Endothelial cell of umbilical vein (primary cell): ENCODE measurements at regions not wholly inside any gene's neighbourhood (a gene's known extent, or its start where the extent isn't known, plus 50 kb on each side); places are given as distances from the start of the nearest gene placed in this dataset.

Source experiments
- BruUV-seq: library from RNA; stranded (reverse); fragments of 400-500 nt; replicated peaks from 2 replicates; lab custom pipeline; 2021; lab: Mats Ljungman, UMichigan
- CTCF ChIA-PET: fragments of 300-600, 350-600 bp; sonication (Branson Sonifier 250); formaldehyde crosslinking; loops from one replicate; lab custom pipeline; 2021; ENCODE audit warnings: antibody characterized with exemption, inconsistent platforms; lab: Charles Lee
- POLR2A ChIA-PET: fragments of 300-600, 350-600 bp; sonication (Branson Sonifier 250); formaldehyde crosslinking; loops from one replicate; lab custom pipeline; 2021; ENCODE audit warnings: antibody characterized with exemption, inconsistent platforms; lab: Charles Lee
- DNase-seq: peaks from one replicate; pipeline ENCODE4 v3.0.0-alpha.2; 2011; ENCODE audit warnings: low read depth, low spot score
- FAIRE-seq: peaks from 2 replicates; lab custom pipeline; 2011; peaks lifted over from hg19 to GRCh38; lab: Jason Lieb, UNC
- H2AFZ ChIP-seq: 2 replicates; pipeline ENCODE4 v1.6.0; 2012; ENCODE audit warnings: low read depth, low read length, control low read depth, inconsistent platforms
- H3K27ac ChIP-seq: 2 replicates; pipeline ENCODE4 v1.5.1; 2011; ENCODE audit warnings: low read depth, mild to moderate bottlenecking, control low read depth, low read length, moderate library complexity; ENCODE audit not compliant: insufficient read depth
- H3K27me3 ChIP-seq, 2 experiments: 2 replicates each; pipeline versions ENCODE4 v1.6.0 to v1.6.1; 2011; ENCODE audit warnings: low read length in 2 of 2, mixed read lengths in 1 of 2; ENCODE audit not compliant: control insufficient read depth in 2 of 2, insufficient read depth in 2 of 2
- H3K36me3 ChIP-seq, 2 experiments: 2 replicates in 1 of 2; 3 replicates in 1 of 2; pipeline ENCODE4 v1.5.1; 2011; ENCODE audit warnings: low read length in 2 of 2, mild to moderate bottlenecking in 1 of 2, moderate library complexity in 1 of 2; ENCODE audit not compliant: control insufficient read depth in 2 of 2, insufficient read depth in 2 of 2; ENCODE audit errors: extremely low read depth in 1 of 2
- H3K4me1 ChIP-seq: 3 replicates; pipeline ENCODE4 v1.5.1; 2011; ENCODE audit warnings: mild to moderate bottlenecking, low read length; ENCODE audit not compliant: control insufficient read depth, insufficient read depth; ENCODE audit errors: extremely low read depth
- H3K4me2 ChIP-seq: 2 replicates; pipeline ENCODE4 v1.6.1; 2011; ENCODE audit warnings: low read length, control low read depth, mixed read lengths; ENCODE audit not compliant: insufficient read depth
- H3K4me3 ChIP-seq, 3 experiments: fragments of 200-600 bp in 1 of 3; sonication (generic), shearing (Covaris generic) in 1 of 3; replicated peaks in 1 of 3; 2 replicates each; pipeline ENCODE4 v1.5.1; 2011 to 2016; ENCODE audit warnings: control low read depth in 3 of 3, low read length in 3 of 3, mild to moderate bottlenecking in 2 of 3, inconsistent platforms in 1 of 3, low read depth in 1 of 3, moderate library complexity in 1 of 3; ENCODE audit not compliant: insufficient read depth in 1 of 3
- H3K79me2 ChIP-seq: 2 replicates; pipeline ENCODE4 v1.6.0; 2012; ENCODE audit warnings: low read length, inconsistent platforms; ENCODE audit not compliant: control insufficient read depth, insufficient read depth
- H3K9ac ChIP-seq: replicated peaks from 2 replicates; pipeline ENCODE3; 2011; ENCODE audit warnings: low read length, control low read depth; ENCODE audit not compliant: insufficient read depth; ENCODE audit errors: extremely low read depth
- H3K9me1 ChIP-seq: replicated peaks from 3 replicates; pipeline ENCODE4 v1.6.0; 2011; ENCODE audit warnings: mild to moderate bottlenecking, low read length; ENCODE audit not compliant: control insufficient read depth, insufficient read depth; ENCODE audit errors: extremely low read depth
- H3K9me3 ChIP-seq: replicated peaks from 2 replicates; pipeline ENCODE4 v1.5.1; 2012; ENCODE audit warnings: low read length, inconsistent platforms; ENCODE audit not compliant: control insufficient read depth, insufficient read depth
- H4K20me1 ChIP-seq: replicated peaks from 2 replicates; pipeline ENCODE3; 2011; ENCODE audit warnings: mild to moderate bottlenecking, low read length; ENCODE audit not compliant: control insufficient read depth, insufficient read depth; ENCODE audit errors: extremely low read depth
- EZH2 ChIP-seq: IDR thresholded peaks from 2 replicates; pipeline ENCODE4 v1.6.1; 2012; ENCODE audit warnings: borderline replicate concordance, low read depth, mild to moderate bottlenecking, moderate library complexity, low read length, inconsistent platforms; ENCODE audit not compliant: severe bottlenecking
- FOS ChIP-seq: IDR thresholded peaks from 2 replicates; pipeline ENCODE4 v1.6.1; 2011; ENCODE audit warnings: mild to moderate bottlenecking, low read length, moderate library complexity, borderline replicate concordance; ENCODE audit not compliant: insufficient read depth
- GATA2 ChIP-seq: IDR thresholded peaks from 2 replicates; pipeline ENCODE4 v1.7.0; 2011; ENCODE audit warnings: low read depth, mild to moderate bottlenecking, moderate library complexity, mixed read lengths, low read length; ENCODE audit not compliant: insufficient read length, insufficient read depth
- JUN ChIP-seq: IDR thresholded peaks from 2 replicates; pipeline ENCODE4 v1.6.1; 2011; ENCODE audit warnings: borderline replicate concordance, low read depth; ENCODE audit not compliant: insufficient read length, insufficient read depth
- MYC ChIP-seq: IDR thresholded peaks from one replicate; pipeline ENCODE4 v1.6.1; 2011; ENCODE audit warnings: mild to moderate bottlenecking, low read depth, low read length
- POLR2A ChIP-seq: IDR thresholded peaks from 2 replicates; pipeline ENCODE4 v1.6.1; 2012; ENCODE audit warnings: low read depth, mild to moderate bottlenecking, control low read depth, low read length
- POLR2AphosphoS5 ChIP-seq: IDR thresholded peaks from 2 replicates; pipeline ENCODE4 v1.6.1; 2012; ENCODE audit warnings: low read depth, mild to moderate bottlenecking, control low read depth, low read length, moderate library complexity; ENCODE audit not compliant: insufficient read depth
- dilution Hi-C: fragments of 300-500 bp; cut with MboI; formaldehyde crosslinking; loops from one replicate; pipeline ENCODE4 v1.15.0; 2019; ENCODE audit warnings: low sequenced_read_pairs; ENCODE audit not compliant: extremely low pct_ligation_motif_present
- intact Hi-C: fragments of 100-400 bp; cut with micrococcal nuclease; formaldehyde crosslinking; loops from one replicate; pipeline ENCODE4 v1.10.0; 2022
- TF ChIP-seq, protein P1 (sequence below): IDR thresholded peaks from 2 replicates; pipeline ENCODE4 v1.6.1; 2011; ENCODE audit not compliant: insufficient read depth, insufficient read length
- TF ChIP-seq, protein P2 (sequence below), 2 donors: IDR thresholded peaks; 1 replicate in 1 of 2; 2 replicates in 1 of 2; pipeline ENCODE4 v1.5.1; 2011; ENCODE audit warnings: low read length in 2 of 2, mild to moderate bottlenecking in 2 of 2, moderate library complexity in 2 of 2, control low read depth in 1 of 2, inconsistent platforms in 1 of 2, low read depth in 1 of 2; ENCODE audit not compliant: insufficient read depth in 1 of 2; ENCODE audit errors: extremely low read depth in 1 of 2

DNA sequence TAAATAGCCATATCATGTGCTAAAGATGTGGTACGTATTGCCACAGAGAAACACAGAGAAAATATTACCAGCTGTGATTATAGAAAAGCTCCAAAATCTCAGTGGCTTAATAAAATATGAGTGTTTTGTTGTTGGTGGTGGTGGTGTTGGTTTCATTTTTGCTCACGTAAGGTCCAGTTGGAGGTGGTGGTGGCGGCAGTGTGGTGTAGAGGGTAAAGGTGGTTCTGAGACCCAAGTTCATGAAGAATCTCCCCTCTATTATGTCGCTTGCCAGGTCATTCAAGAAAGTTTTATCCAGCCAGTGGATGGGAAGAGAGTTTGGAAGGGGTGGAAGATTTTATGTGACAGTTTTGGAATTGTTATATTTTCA, 217.6 kb upstream of the SAMSN1 start:
- Histone ChIP-seq H3K36me3 (no peaks in the 10 kb centered on the region), H2AFZ (no peak overlapping the region), H4K20me1 (no peaks in the 10 kb centered on the region), H3K4me2 (no peak overlapping the region), H3K4me3 (no peak overlapping the region), H3K27ac (no peak overlapping the region), H3K9me1 (no peaks in the 10 kb centered on the region), H3K9me3 (no peaks in the 10 kb centered on the region), H3K79me2 (no peaks in the 10 kb centered on the region), H3K27me3 (no peaks in the 10 kb centered on the region), H3K9ac (no peak overlapping the region), H3K4me1 (no peaks in the 10 kb centered on the region)
- intact Hi-C loops (no loop called here), dilution Hi-C loops (no loop called here)
- no peak for TF ChIP-seq POLR2A
- no peak for TF ChIP-seq FOS
- TF ChIP-seq MYC: no peak
- no peak for TF ChIP-seq GATA2
- TF ChIP-seq, protein P1, sequence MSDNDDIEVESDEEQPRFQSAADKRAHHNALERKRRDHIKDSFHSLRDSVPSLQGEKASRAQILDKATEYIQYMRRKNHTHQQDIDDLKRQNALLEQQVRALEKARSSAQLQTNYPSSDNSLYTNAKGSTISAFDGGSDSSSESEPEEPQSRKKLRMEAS: no peak
- TF ChIP-seq, protein P2, sequence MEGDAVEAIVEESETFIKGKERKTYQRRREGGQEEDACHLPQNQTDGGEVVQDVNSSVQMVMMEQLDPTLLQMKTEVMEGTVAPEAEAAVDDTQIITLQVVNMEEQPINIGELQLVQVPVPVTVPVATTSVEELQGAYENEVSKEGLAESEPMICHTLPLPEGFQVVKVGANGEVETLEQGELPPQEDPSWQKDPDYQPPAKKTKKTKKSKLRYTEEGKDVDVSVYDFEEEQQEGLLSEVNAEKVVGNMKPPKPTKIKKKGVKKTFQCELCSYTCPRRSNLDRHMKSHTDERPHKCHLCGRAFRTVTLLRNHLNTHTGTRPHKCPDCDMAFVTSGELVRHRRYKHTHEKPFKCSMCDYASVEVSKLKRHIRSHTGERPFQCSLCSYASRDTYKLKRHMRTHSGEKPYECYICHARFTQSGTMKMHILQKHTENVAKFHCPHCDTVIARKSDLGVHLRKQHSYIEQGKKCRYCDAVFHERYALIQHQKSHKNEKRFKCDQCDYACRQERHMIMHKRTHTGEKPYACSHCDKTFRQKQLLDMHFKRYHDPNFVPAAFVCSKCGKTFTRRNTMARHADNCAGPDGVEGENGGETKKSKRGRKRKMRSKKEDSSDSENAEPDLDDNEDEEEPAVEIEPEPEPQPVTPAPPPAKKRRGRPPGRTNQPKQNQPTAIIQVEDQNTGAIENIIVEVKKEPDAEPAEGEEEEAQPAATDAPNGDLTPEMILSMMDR (IDR thresholded peaks at IDR 0.05; ENCODE audit: extremely low read depth in 1 of 2, insufficient read depth in 1 of 2, low read depth in 1 of 2, low read length in 2 of 2): no peak
- no peak for TF ChIP-seq EZH2
- TF ChIP-seq POLR2AphosphoS5: no peak
- no peak for TF ChIP-seq JUN
- BruUV-seq: no TSS peak
- ChIA-PET CTCF (interaction anchor here (1.4 kb wide), 1 partner anchor 26 kb away, joined by 5 read pairs; no protein-coding TSS in a partner anchor), POLR2A (no interaction called here)
- no peak for DNase-seq
- no peak for FAIRE-seq
